ENCODE measurements at regions not wholly inside any gene's neighbourhood (a gene's known extent, or its start where the extent isn't known, plus 50 kb on each side); places are given as distances from the start of the nearest gene placed in this dataset.

DNA sequence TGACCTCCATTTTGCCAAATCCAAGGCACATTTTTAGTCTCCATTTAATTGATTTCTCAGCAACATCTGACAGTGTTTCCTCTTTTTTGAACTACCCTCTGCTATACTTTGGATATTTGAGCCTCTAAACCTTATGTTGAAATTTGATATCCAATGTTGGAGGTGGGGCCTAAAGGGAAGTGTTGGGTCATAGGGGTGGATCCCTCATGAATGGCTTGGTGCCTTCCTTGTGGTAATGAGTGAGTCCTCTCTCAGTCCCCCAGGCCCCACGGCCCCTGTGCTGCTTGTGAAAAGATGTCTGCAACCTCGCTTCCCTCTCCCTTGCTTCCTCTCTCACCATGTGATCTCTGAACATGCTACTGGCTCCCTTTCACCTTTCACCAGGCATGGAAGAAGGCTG lies 96.8 kb upstream of the DGKB start:
- no peaks in the 10 kb centered on the region for H3K4me1 ChIP-seq (ENCODE audit: insufficient read depth, low read length)
- ChIA-PET CTCF (no interaction called here), POLR2A (ENCODE audit: unreplicated experiment) (no interaction called here)
- H3K9ac ChIP-seq (ENCODE audit: low read length): no peak overlapping the region
- H3K4me3 ChIP-seq (ENCODE audit: low read length): no peak overlapping the region
- no peak overlapping the region for H3K27ac ChIP-seq (ENCODE audit: low read length)
- no peaks in the 10 kb centered on the region for H3F3A ChIP-seq (ENCODE audit: low read length, unreplicated experiment)
- ATAC-seq: no peak
- no peaks in the 10 kb centered on the region for H3K79me2 ChIP-seq (ENCODE audit: low read length)
- no peaks in the 10 kb centered on the region for H3K9me2 ChIP-seq (replicated peaks; ENCODE audit: low read length)
- H3K9me3 ChIP-seq (ENCODE audit: low read length): no peaks in the 10 kb centered on the region
- no peak for TF ChIP-seq EZH2phosphoT487 (IDR thresholded peaks at IDR 0.05; ENCODE audit: borderline replicate concordance, low read length)
- no peaks in the 10 kb centered on the region for H4K20me1 ChIP-seq (ENCODE audit: low read length)
- H3K36me3 ChIP-seq (ENCODE audit: low read depth, low read length): no peaks in the 10 kb centered on the region
- no peak for DNase-seq
- 0 out of 2 replicates have a peak overlapping the region, but pooled peaks have one; percentile 9 for H2AFZ ChIP-seq (ENCODE audit: low read length)
- no peak overlapping the region for H3K4me2 ChIP-seq (ENCODE audit: low read length)
- H3K27me3 ChIP-seq (ENCODE audit: low read length): no peaks in the 10 kb centered on the region
- intact Hi-C loops (cut with micrococcal nuclease): no loop called here
- no TSS peak for BruUV-seq (replicated peaks)

DNA sequence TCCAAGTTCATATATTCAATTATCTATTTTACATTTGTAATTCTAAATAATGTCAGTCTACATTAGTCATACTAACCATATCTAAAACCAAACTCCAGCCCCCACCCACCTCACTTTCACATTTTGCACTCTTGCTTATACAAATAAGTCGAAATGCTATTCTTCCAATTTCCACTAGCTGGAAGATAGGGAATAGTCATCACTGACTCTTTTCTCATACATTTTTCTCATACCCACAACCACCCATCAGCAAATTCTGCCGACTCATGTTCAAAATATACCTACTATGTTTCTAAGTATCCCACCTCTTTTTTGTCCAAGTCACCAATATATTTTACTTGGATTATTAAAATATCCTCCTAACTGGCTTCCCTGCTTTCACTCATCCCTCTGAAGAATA lies 93.2 kb upstream of the DGKB start:
- DNase-seq: no peak
- Histone ChIP-seq H3K36me3 (ENCODE audit: low read depth, low read length) (no peaks in the 10 kb centered on the region), H4K20me1 (ENCODE audit: low read length) (no peaks in the 10 kb centered on the region), H3K27ac (ENCODE audit: low read length) (no peak overlapping the region), H3K4me1 (ENCODE audit: insufficient read depth, low read length) (no peaks in the 10 kb centered on the region), H3K9me3 (ENCODE audit: low read length) (no peaks in the 10 kb centered on the region), H2AFZ (ENCODE audit: low read length) (no peak overlapping the region), H3K79me2 (ENCODE audit: low read length) (no peaks in the 10 kb centered on the region), H3K27me3 (ENCODE audit: low read length) (no peaks in the 10 kb centered on the region), H3K9ac (ENCODE audit: low read length) (no peak overlapping the region), H3F3A (ENCODE audit: low read length, unreplicated experiment) (no peaks in the 10 kb centered on the region), H3K9me2 (replicated peaks; ENCODE audit: low read length) (no peaks in the 10 kb centered on the region), H3K4me2 (ENCODE audit: low read length) (no peak overlapping the region), H3K4me3 (ENCODE audit: low read length) (no peak overlapping the region)
- ChIA-PET CTCF (no interaction called here), POLR2A (ENCODE audit: unreplicated experiment) (no interaction called here)
- intact Hi-C loops (cut with micrococcal nuclease): no loop called here
- no peak for ATAC-seq
- BruUV-seq (replicated peaks): no TSS peak
- TF ChIP-seq, protein P1, sequence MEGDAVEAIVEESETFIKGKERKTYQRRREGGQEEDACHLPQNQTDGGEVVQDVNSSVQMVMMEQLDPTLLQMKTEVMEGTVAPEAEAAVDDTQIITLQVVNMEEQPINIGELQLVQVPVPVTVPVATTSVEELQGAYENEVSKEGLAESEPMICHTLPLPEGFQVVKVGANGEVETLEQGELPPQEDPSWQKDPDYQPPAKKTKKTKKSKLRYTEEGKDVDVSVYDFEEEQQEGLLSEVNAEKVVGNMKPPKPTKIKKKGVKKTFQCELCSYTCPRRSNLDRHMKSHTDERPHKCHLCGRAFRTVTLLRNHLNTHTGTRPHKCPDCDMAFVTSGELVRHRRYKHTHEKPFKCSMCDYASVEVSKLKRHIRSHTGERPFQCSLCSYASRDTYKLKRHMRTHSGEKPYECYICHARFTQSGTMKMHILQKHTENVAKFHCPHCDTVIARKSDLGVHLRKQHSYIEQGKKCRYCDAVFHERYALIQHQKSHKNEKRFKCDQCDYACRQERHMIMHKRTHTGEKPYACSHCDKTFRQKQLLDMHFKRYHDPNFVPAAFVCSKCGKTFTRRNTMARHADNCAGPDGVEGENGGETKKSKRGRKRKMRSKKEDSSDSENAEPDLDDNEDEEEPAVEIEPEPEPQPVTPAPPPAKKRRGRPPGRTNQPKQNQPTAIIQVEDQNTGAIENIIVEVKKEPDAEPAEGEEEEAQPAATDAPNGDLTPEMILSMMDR (conservative IDR thresholded peaks at IDR 0.05; ENCODE audit: low read depth, low read length): no peak
- TF ChIP-seq EZH2phosphoT487 (IDR thresholded peaks at IDR 0.05; ENCODE audit: borderline replicate concordance, low read length) (no peak), EZH2 (IDR thresholded peaks at IDR 0.05; ENCODE audit: low read length, unreplicated experiment) (no peak)

DNA sequence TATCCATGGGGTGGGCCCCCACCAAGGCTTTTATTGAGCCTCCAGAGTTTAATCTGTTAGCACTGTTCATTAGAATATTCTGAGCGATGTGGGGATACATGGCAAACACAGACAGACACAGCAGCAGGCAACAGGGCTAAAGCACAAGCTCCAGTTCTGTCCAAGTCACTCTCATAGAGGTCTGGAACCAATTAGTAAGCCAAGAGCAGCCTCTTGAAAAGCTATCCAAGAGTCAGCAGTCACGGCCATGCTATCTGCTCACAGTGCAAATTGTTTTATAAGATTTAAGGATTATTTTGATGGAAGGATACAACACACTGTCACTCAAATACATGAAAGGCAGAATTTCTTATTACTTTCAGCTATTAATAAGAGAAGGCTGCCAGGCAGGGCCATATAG lies 86.4 kb upstream of the DGKB start:
- ChIA-PET CTCF (interaction anchor here (0.5 kb wide), 1 partner anchor 10 kb away, joined by 3 read pairs; no protein-coding TSS in a partner anchor), POLR2A (ENCODE audit: unreplicated experiment) (no interaction called here)
- intact Hi-C loops (cut with micrococcal nuclease): no loop called here

More for the DNA sequence above, 86.4 kb upstream of the DGKB start:
- H3K9me3 ChIP-seq (ENCODE audit: low read length): no peaks in the 10 kb centered on the region
- no peaks in the 10 kb centered on the region for H3K9me2 ChIP-seq (replicated peaks; ENCODE audit: low read length)
- BruUV-seq (replicated peaks): no TSS peak
- no peak overlapping the region for H3K4me3 ChIP-seq (ENCODE audit: low read length)
- no peaks in the 10 kb centered on the region for H3K79me2 ChIP-seq (ENCODE audit: low read length)
- H3F3A ChIP-seq (ENCODE audit: low read length, unreplicated experiment): no peaks in the 10 kb centered on the region
- H2AFZ ChIP-seq (ENCODE audit: low read length): no peak overlapping the region
- no peaks in the 10 kb centered on the region for H3K4me1 ChIP-seq (ENCODE audit: insufficient read depth, low read length)
- H3K4me2 ChIP-seq (ENCODE audit: low read length): no peak overlapping the region
- H3K27me3 ChIP-seq (ENCODE audit: low read length): no peaks in the 10 kb centered on the region
- no peak for ATAC-seq
- no peaks in the 10 kb centered on the region for H4K20me1 ChIP-seq (ENCODE audit: low read length)
- H3K36me3 ChIP-seq (ENCODE audit: low read depth, low read length): no peaks in the 10 kb centered on the region
- H3K9ac ChIP-seq (ENCODE audit: low read length): no peak overlapping the region
- TF ChIP-seq, protein P1 (conservative IDR thresholded peaks at IDR 0.05; ENCODE audit: low read depth, low read length): no peak
- DNase-seq: no peak
- H3K27ac ChIP-seq (ENCODE audit: low read length): no peak overlapping the region
